MG63 (cell line): ENCODE measurements at regions not wholly inside any gene's neighbourhood (a gene's known extent, or its start where the extent isn't known, plus 50 kb on each side); places are given as distances from the start of the nearest gene placed in this dataset.

Experiments
- DNase-seq: peaks from one replicate; pipeline ENCODE4 v3.0.0-alpha.2; 2020
- H3K27me3 ChIP-seq: fragments of 250-450 bp; sonication (Bioruptor Pico); 2 replicates; pipeline ENCODE4 v1.5.1; 2020; ENCODE audit warnings: mild to moderate bottlenecking, moderate library complexity
- H3K36me3 ChIP-seq: fragments of 250-450 bp; sonication (Bioruptor Pico); 2 replicates; pipeline ENCODE4 v1.5.1; 2020; ENCODE audit warnings: mild to moderate bottlenecking, moderate library complexity
- H3K4me3 ChIP-seq: fragments of 250-450 bp; sonication (Bioruptor Pico); 2 replicates; pipeline ENCODE4 v1.5.1; 2020; ENCODE audit warnings: mild to moderate bottlenecking, moderate library complexity
- H3K9me3 ChIP-seq: fragments of 250-450 bp; sonication (Bioruptor Pico); 2 replicates; pipeline ENCODE4 v1.5.1; 2020; ENCODE audit warnings: mild to moderate bottlenecking, moderate library complexity

DNA sequence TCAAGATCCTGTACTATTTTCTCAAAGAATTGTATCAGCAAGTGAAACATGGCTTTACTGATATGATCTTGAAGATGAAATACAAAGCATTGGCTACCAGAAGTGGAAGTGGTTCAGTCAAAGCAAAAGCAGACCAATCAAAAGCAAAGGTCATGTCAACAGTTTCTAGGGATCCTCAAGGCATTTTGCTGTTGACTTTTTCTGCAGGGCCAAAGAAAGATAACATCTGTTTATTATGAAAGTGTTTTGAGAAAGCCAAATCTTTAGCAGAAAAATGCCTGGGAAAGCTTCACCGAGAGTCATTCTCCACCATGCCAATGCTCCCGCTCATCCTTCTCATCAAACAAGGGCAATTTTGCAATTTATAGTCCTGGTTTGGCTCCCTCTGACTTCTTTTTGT, 90.3 kb upstream of the ACO1 start:
- Histone ChIP-seq H3K4me3 (no peak overlapping the region), H3K9me3 (no peaks in the 10 kb centered on the region), H3K36me3 (no peaks in the 10 kb centered on the region), H3K27me3 (no peaks in the 10 kb centered on the region)
- peak; percentile 62 for DNase-seq

DNA sequence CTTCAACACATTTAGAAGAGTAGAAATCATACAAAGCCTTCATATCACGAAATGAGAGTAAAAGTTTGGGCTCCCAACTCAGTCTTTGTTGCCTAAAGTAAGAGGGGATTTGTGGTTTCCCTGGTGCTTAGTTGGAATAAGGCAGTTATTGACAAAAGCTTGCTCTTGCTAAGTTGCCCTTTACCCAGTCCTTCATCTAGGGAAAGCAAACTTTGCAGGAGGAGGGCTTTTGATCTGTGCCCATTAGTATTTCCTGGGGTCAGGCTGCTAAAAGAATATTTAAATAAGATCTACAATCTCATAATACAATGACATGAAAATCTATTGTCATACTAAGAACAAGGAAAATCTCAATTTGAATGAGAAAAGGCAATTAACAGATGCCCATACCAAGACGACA, 84.1 kb upstream of the ACO1 start:
- DNase-seq, result no peak
- H3K9me3 ChIP-seq, result no peaks in the 10 kb centered on the region; the same call in 1 of the 2 replicates
- no peak overlapping the region for H3K4me3 ChIP-seq
- no peaks in the 10 kb centered on the region for H3K27me3 ChIP-seq
- no peaks in the 10 kb centered on the region for H3K36me3 ChIP-seq

DNA sequence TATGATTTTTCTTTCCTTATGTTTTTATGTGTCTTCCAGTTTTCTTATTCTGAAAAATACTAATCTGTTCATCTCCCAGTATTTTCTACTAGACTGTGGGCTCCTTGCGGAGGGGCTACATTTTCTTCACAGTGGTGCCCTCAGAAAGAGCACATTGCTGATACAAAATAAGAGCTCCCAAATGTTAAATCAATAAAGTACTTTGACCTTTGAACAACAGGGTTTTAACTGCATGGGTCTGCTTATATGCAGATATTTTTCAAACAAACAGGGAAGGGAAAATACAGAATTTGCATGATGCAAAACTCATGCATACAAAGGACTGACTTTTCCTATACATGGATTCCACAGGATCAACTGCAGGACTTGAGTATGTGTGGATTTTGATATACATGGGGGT, 79.9 kb upstream of the ACO1 start:
- Histone ChIP-seq H3K36me3 (no peaks in the 10 kb centered on the region), H3K27me3 (no peaks in the 10 kb centered on the region), H3K9me3 (no peaks in the 10 kb centered on the region; the same call in none of the 2 replicates), H3K4me3 (no peak overlapping the region)
- DNase-seq, result no peak

DNA sequence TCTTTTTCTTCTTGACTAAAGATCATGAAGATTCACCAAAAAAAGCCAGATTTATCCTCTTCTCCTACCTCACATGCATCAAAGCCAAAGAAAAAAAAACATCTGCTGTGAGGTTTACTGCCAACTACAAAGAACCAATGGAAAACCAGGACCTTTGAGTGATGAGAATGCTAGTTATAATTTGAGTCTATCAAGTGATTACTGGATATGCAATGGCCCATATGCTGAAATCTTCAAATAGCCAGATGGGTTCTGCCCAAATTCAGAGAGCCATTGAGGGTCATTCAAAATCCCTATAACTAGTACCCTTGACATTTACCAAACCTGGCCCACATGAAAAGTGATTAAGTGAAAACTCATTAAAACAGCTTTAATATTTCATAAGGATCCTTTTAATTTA, 78.4 kb upstream of the ACO1 start:
- Histone ChIP-seq H3K27me3 (no peaks in the 10 kb centered on the region), H3K4me3 (no peak overlapping the region), H3K9me3 (no peaks in the 10 kb centered on the region; the same call in none of the 2 replicates), H3K36me3 (no peaks in the 10 kb centered on the region)
- DNase-seq, result no peak

DNA sequence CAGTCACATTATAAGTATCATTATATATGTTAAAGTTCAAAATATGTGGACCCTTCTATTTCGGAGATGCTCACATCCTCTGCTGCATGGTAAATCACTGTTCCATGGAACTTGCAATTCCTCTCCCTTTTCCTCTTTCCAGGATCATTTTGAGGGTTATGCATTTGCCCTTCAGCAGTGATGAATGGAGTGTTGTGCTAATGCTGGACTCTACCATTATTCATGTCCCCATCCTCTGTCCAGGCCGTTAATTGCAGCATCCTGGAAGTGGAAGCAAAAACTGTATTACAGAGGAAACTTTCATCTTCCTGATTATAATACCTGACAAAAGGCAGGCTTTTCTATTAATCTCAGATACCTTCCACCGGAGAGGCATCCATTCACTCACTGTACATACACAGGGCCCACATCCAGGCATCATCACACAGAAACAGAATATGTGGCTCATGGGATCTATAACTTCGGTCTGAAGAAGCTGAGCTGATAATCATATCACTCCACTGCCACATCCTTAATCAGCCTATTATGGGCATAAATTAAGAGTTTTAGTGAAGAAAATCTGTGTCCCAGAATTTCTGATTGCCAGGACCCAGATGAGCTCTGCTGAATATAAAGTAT, 65.0 kb upstream of the ACO1 start:
- H3K9me3 ChIP-seq, result no peaks in the 10 kb centered on the region
- H3K36me3 ChIP-seq, result no peaks in the 10 kb centered on the region
- no peak overlapping the region for H3K4me3 ChIP-seq
- no peaks in the 10 kb centered on the region for H3K27me3 ChIP-seq
- no peak for DNase-seq

DNA sequence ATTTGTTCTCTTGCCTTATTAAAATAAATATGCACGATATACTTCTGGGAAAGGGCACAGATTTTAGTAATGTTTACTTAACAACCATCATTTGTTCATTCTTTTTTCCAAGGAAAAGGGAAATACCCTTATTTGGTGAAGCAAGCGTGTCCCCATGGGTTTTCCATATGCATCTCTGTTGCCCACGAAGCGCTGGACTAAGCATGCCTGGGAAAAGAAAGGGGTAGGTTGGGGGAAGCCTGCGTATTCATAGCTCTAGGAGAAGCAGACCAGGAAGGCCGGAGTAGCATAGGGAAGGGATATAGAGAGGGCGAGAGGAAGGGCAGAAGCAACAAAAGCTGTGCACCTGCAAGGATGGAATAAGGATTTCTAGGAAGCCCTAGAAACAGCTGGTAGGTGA, 61.8 kb upstream of the ACO1 start:
- DNase-seq, result no peak
- Histone ChIP-seq H3K4me3 (no peak overlapping the region), H3K27me3 (no peaks in the 10 kb centered on the region), H3K36me3 (no peaks in the 10 kb centered on the region), H3K9me3 (no peaks in the 10 kb centered on the region)

DNA sequence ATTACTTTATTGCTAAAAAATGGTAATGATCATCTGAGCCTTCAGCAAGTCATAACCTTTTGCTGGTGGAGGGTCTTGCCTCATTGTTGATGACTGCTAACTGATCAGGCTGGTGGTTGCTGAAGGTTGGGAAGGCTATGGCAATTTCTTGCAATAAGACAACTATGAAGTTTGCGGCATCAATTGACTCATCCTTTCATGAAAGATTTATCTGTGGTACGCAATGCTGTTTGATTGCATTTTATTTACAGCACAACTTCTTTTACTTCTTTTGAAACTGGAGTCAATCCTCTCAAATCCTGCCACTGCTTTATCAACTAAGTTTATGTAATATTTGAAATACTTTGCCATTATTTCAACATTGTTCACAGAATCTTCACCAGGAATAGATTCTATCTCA, 58.3 kb upstream of the ACO1 start:
- no peaks in the 10 kb centered on the region for H3K9me3 ChIP-seq
- H3K4me3 ChIP-seq, result no peak overlapping the region
- H3K27me3 ChIP-seq, result no peaks in the 10 kb centered on the region
- no peak for DNase-seq
- H3K36me3 ChIP-seq, result no peaks in the 10 kb centered on the region

DNA sequence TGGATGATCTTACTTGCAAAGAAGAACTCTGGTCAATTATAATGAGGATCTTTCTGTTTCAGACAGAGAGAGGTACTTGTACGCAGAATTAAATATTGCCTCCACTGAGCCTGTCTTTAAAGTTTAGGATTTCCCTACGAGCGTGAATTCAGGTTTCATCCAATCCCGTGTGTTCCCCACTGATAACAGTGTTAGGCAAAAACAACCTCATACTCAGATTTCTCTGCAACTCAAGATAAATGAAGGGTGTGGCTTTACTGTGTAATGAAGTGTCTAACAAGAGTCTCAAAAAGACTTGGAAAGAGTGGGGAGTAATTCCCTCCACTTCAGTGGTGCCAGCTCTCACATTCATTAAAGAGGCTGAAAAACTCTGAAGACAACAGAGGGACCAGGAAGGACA, 53.2 kb upstream of the ACO1 start:
- no peaks in the 10 kb centered on the region for H3K27me3 ChIP-seq
- H3K4me3 ChIP-seq, result no peak overlapping the region
- no peaks in the 10 kb centered on the region for H3K9me3 ChIP-seq
- H3K36me3 ChIP-seq, result no peaks in the 10 kb centered on the region
- no peak for DNase-seq

DNA sequence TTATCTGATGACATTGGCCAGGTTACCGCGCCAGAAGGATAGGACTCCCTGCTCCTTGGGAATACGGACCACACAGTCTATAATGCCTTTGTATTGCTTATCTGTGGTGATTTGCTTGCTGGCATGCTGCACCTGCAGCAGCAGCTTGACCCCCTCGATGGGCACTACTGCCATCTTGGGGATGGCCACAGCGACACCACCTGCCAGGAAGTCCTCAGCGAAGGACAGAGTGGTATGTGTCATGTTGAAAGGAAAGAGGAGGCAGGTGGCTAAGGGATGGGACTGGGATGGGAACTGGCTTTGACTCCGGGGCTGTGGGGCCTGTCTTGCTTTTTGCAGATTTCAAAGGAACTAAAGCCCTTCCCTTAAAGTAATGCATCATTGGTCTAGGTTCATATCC, 50.3 kb upstream of the ACO1 start:
- no peak for DNase-seq
- Histone ChIP-seq H3K27me3 (no peaks in the 10 kb centered on the region), H3K9me3 (no peaks in the 10 kb centered on the region), H3K36me3 (no peaks in the 10 kb centered on the region), H3K4me3 (no peak overlapping the region)
